ENCODE measurements at regions not wholly inside any gene's neighbourhood (a gene's known extent, or its start where the extent isn't known, plus 50 kb on each side); places are given as distances from the start of the nearest gene placed in this dataset.
A peak's percentile ranks its signal among the peaks of the same experiment; 100 is the strongest.

- DNase-seq (ENCODE audit: low read depth, low spot score): no peak
Measured at GRCh38 chr2:18092760-18093159, 214.3 kb downstream of the KCNS3 start.

GRCh38 chr2:18085593-18085992 is 207.1 kb downstream of the KCNS3 start:
- DNase-seq (ENCODE audit: low read depth, low spot score): no peak

GRCh38 chr2:18084376-18084775 is 205.9 kb downstream of the KCNS3 start:
- DNase-seq (ENCODE audit: low read depth, low spot score): no peak

- no peak for DNase-seq (ENCODE audit: low read depth, low spot score)
Measured at GRCh38 chr2:18083806-18084205, 205.3 kb downstream of the KCNS3 start.

GRCh38 chr2:18078216-18078615 is 199.7 kb downstream of the KCNS3 start:
- DNase-seq (ENCODE audit: low read depth, low spot score): peak; percentile 2

- peak; percentile 67 for DNase-seq (ENCODE audit: low read depth, low spot score)
Measured at GRCh38 chr2:18077704-18078103, 199.2 kb downstream of the KCNS3 start.

GRCh38 chr2:18077231-18077630 is 198.8 kb downstream of the KCNS3 start:
- peak; percentile 17 for DNase-seq (ENCODE audit: low read depth, low spot score)

- peak; percentile 6 for DNase-seq (ENCODE audit: low read depth, low spot score)
Measured at GRCh38 chr2:18074476-18074875, 196.0 kb downstream of the KCNS3 start.

- DNase-seq (ENCODE audit: low read depth, low spot score): no peak
Measured at GRCh38 chr2:18073601-18074000, 195.1 kb downstream of the KCNS3 start.

- no peak for DNase-seq (ENCODE audit: low read depth, low spot score)
Measured at GRCh38 chr2:18067588-18068384, 189.3 kb downstream of the KCNS3 start.

- no peak for DNase-seq (ENCODE audit: low read depth, low spot score)
Measured at GRCh38 chr2:18066894-18067293, 188.4 kb downstream of the KCNS3 start.

GRCh38 chr2:18066066-18066465 is 187.6 kb downstream of the KCNS3 start:
- no peak for DNase-seq (ENCODE audit: low read depth, low spot score)

GRCh38 chr2:18065249-18065648 is 186.8 kb downstream of the KCNS3 start:
- DNase-seq (ENCODE audit: low read depth, low spot score): no peak

GRCh38 chr2:18063826-18064470 is 185.5 kb downstream of the KCNS3 start:
- DNase-seq (ENCODE audit: low read depth, low spot score): no peak

GRCh38 chr2:18062892-18063291 is 184.4 kb downstream of the KCNS3 start:
- DNase-seq (ENCODE audit: low read depth, low spot score): no peak

GRCh38 chr2:18061717-18062116 is 183.2 kb downstream of the KCNS3 start:
- DNase-seq (ENCODE audit: low read depth, low spot score): no peak

GRCh38 chr2:18057657-18058056 is 179.2 kb downstream of the KCNS3 start:
- DNase-seq (ENCODE audit: low read depth, low spot score): no peak

- DNase-seq (ENCODE audit: low read depth, low spot score): peak; percentile 20
Measured at GRCh38 chr2:18055290-18055689, 176.8 kb downstream of the KCNS3 start.

GRCh38 chr2:18050001-18050400 is 171.5 kb downstream of the KCNS3 start:
- no peak for DNase-seq (ENCODE audit: low read depth, low spot score)

- DNase-seq (ENCODE audit: low read depth, low spot score): no peak
Measured at GRCh38 chr2:18049325-18049724, 170.9 kb downstream of the KCNS3 start.

GRCh38 chr2:18047896-18048657 is 169.6 kb downstream of the KCNS3 start:
- peak; percentile 45 for DNase-seq (ENCODE audit: low read depth, low spot score)

GRCh38 chr2:18047213-18047611 is 168.7 kb downstream of the KCNS3 start:
- no peak for DNase-seq (ENCODE audit: low read depth, low spot score)

All from astrocyte of the hippocampus (primary cell).